ENCODE measurements at regions not wholly inside any gene's neighbourhood (a gene's known extent, or its start where the extent isn't known, plus 50 kb on each side); places are given as distances from the start of the nearest gene placed in this dataset.
"Not testable (repeated sequence)": the region's sequence is repeated elsewhere in the genome, so short reads cannot be mapped to it uniquely, and the experiment has no call there.

DNA sequence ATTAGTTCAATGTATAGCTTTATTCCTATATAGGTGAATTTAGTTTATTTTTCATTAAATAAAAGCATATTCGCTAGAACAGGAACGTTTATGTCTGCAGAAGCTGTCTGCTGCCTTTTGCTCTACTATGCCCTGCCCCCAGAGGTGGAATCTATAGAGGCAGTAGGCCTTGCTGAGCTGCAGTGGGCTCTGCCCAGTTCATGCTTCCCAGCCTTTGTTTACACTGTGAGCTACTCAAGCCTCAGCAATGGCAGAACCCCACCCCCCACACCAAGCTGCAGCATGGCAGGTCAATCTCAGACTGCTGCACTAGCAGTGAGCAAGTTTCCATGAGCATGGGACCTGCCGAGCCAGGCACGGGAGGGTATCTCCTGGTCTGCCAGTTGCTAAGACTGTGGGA is 473.3 kb upstream of the CCNG1 start:
- DNase-seq (ENCODE audit: low read depth in 2 of 2): not testable (repeated sequence)

DNA sequence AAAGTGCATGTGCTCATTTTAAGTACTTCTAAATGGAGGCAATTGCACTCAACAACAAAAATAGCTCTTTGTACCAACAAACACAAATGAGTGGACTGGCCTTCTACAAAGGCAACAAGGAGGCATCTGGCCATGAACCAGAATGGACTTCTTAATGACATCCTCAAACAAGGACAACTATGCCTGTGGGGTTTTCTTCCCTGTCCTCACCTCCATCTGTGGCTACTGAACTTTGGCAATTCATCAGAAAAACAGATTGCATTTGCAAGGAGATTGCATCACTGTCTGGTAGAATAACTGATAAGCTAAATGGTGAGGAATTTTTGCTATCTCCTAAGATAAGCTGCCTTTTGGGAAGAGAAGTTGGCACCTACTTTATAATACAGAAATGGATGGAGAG is 447.3 kb upstream of the CCNG1 start:
- no peak for DNase-seq (ENCODE audit: low read depth in 2 of 2)

DNA sequence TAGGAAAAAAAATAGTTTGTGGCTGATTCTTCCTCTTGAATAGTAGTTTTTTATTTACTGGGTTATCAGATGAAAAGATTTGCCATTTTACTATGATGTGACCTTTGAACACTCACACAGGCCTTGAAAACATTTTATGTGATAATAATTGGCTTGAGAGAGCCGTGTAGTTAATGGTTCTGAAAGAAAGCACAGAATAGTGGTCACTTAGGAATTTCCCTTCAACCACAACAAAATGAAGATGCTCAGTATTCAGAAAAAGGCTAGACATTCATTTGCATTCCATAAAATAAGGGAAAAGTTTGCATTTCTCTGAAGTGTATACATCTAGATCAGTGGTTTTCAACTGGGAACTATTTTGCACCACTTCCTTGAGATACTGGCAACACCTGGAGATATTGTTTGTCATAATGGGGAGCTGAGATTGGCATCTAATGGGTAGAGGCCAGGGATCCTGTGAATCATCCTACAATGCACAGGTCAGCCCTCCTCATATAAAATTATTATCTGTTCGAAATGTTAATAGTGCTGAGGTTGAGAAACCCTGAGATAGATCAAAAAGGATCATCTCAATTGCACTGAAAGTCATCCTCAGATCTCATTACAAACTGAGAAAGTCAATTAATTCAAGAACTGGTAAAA is 446.4 kb upstream of the CCNG1 start:
- no peak for DNase-seq (ENCODE audit: low read depth in 2 of 2)

DNA sequence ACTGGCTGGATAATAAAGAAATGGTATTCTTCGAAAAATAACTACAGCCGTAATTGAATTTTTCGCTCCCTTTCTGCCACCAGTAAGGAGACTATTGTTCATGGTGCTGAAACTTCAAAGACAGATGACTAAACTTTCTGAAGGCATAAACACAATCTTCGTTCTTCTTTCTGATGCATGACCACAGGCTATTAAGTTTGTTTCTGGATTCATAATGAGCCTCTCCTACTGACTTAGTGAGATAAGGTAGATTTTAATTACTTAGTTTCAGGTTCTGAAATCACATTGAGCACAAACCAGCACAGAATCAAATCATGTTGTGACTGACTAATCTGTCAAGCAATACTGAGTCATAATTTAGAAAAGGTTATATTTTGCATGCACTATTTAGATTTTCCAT is 441.8 kb upstream of the CCNG1 start:
- no peak for DNase-seq (ENCODE audit: low read depth in 2 of 2)

DNA sequence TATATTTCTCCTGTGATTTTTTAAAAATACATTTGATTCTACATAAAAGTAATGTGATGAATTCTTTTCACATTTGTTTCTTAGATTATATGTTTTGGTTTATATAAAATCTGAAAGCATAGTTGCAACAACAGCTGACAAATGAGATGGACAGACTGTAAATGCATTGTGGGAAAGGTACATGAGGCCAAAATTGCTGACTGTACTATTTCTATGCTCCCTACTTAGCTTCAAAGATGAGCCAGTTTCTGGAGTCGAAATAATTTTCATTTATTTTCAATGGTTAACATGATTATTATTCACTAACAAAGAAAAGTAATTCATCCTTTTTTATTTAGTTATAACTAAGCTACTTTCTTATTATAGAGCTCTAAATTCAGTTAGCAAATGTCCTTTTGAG is 441.3 kb upstream of the CCNG1 start:
- no peak for DNase-seq (ENCODE audit: low read depth in 2 of 2)

DNA sequence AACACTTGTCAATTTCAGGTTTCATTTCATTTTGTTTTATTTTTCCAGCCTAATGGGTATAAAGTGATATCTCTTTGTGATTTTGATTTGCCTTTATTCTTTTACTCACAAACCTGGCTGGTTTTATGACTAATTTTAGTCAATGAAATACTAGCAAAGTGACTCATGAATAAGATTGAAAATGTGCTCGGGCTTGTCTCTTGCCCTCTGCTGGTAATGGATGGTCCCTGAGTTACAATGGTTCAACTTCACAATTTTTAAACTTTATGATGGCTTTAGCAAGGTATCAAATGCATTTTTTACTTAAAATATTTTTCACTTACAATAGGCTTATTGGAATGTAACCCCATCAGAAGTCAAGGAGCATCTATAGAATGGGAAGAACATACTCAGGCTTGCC is 431.4 kb upstream of the CCNG1 start:
- DNase-seq (ENCODE audit: low read depth in 2 of 2): no peak

DNA sequence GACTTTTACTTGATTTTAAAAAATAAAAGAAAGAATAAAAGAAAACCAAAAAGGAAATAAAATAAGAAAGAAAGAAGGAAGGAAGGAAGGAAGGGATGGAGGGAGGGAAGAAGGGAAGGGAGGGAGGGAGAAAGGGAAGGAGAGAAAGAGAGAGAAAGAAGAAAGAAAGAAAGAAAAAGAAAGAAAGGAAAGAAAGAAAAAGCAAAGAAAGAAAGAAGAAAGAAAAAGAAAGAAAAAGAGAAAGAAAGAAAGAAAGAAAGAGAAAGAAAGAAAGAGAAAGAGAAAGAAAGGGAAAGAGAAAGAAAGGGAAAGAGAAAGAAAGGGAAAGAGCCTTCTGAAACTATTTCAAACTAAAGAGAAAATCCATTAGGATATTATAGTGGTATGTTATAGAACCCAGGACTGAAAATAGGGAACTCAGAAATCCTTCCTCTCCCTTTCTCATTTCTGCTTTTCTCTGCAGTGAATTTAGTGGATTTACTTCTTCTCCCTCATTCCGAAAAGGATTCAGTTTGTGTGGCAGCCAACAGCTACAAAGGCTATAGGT is 414.7 kb upstream of the CCNG1 start:
- DNase-seq (ENCODE audit: low read depth in 2 of 2): no peak

DNA sequence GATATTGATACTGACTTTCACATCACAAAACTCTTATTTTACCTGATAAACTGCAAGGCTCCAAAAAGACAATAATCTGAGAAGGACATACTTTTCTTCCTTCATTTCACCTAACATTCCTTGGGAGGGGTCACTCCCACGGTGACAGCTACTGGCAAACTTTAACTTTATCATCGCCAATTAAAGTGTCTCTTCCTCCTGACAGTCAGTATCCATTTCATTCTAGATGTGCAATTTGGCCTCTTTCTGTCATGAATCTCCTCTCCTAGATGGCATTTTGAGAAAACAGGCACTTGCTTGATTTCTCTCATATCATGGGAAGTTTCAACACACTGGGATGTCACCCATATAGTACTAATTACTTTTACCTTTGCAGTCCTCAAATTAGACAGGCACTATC is 413.5 kb upstream of the CCNG1 start:
- no peak for DNase-seq (ENCODE audit: low read depth in 2 of 2)

DNA sequence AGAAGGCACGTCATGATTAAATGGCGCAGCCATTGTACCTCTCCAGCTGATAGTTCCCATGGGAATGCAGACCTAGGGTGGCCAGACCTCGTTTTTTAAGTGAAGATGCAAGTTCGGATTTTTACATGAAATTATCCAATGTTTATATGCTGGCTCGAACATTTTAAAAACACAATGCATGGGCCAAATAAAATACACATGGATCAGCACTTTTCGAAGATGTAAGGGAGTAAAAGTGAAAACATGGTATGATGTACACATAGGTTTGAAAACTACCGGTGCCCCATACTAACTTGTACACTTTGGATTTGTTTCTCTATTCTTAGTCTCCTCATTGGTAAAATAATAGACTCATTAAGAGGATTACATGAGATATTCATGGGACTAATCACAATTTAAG is 412.5 kb upstream of the CCNG1 start:
- no peak for DNase-seq (ENCODE audit: low read depth in 2 of 2)

DNA sequence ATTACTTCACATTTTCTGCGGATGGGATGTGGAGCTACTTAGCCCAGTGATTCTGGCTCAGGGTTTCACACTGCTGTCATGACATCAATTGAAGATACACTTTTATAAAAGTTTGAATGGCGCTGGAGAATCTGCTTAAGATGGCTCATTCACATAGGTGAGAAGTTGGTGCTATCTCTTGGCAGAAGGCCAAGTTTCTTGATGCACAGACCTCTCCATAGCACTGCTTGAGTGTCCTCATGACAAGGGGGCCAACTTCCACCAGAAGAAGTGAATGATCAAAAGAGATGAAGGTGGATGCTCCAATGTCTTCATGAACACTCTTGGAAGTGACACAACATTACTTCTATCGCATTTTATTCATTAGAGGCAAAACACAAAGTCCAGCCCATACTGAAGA is 403.7 kb upstream of the CCNG1 start:
- DNase-seq (ENCODE audit: low read depth in 2 of 2): no peak

DNA sequence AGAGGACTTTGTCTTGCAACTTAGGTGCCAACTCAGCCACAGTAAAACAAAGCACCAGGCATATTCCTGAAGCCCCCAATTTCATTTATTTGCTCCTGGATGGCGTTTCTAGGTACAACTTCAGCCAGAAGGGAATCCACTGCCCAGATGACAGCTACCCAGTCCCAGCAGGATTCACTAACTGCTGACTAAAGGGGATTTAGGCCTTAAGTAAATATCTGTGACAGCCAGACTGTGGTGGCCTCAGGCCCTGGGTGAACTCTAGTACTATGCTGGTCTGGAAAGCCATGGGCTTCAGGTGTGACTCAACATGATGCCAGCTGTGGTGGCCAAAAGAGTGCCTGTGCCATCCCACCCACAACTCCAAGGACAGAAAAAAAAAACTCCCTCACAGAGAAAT is 396.1 kb upstream of the CCNG1 start:
- no peak for DNase-seq (ENCODE audit: low read depth in 2 of 2)

DNA sequence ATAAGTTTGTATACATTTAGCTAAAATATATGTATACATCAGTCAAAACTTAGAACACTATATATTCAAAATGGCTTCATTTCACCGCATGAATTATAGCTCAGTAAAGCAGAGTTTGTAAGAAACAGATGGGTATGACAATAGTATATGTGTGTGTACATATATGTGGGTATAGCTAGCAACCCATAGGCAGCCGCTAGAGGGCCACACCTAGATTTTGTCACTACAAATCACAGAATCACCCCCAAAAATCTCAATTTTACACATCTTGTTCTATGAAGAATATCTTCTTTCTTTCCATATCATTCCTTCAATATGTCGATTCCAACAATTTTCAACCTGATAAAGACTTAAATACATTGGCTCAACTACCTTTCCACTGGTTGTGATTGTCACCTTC is 357.8 kb upstream of the CCNG1 start:
- DNase-seq (ENCODE audit: low read depth in 2 of 2): no peak

DNA sequence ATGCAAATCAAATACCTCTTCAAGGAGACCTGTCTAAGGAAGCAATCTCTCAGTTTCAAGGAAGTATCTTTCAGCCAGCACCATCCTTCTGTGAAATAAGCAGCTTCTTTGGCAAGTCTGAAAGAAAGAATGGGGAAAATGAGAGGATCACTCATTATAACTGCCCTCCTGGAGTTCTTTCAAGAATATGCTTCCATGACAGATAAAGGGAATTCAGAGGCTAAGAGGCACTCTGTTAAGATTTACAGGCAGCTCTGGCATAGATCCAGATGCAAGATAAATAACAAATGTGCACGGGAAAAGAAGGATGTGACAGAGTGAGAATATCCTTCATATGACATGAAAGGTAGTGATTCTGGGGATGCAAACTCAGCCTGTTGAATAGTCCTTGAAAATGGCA is 348.2 kb upstream of the CCNG1 start:
- DNase-seq (ENCODE audit: low read depth in 2 of 2): no peak

DNA sequence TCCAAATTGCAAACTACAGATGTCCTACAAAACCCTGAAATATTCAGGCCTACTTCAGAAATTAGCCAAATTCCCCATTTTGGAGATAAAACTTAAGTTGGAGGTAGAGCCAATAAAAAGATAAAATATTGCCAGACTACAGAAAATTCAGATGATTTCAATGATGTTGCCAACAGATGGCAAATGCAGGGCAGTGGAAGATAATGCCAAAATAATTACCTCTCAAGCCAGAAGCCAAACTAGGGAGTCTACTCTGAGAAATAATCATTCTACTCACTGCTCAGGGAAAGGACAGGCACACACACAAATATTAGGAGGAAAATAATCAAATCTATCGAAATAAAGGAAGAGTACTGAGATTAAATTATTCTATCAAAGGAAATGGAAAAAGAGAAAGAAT is 347.5 kb upstream of the CCNG1 start:
- DNase-seq (ENCODE audit: low read depth in 2 of 2): no peak

DNA sequence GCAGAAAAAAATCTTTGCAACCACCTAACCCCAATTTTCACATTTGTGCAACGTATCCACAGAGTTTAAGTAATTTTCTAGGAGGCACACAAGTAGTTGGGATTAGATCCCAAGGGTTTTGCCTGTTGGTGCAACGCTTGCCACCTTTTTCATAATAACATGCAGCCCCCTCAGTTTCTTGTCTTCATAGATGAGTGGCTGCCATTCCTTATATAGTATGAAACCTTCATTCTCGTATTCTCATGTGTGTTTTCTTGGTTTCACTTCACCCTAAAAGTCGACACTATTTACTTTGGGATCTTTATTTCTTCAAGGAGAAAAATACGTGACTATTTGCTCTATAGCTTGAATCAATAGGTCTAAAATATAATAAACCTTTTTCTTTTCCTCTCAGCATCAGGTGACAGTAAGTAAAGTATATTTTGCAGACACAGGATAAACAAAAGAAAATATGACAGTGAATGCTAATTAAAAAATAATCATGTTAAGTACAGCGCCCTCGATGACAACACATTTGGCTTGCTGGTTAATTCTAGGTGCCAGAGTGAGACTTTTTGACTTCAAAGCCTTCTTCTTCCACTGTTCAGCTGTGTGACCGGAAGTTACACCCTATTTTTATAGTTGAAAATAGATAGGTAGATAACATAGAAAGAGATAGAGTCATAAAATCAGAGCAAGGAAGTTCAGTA is 342.8 kb upstream of the CCNG1 start:
- no peak for DNase-seq (ENCODE audit: low read depth in 2 of 2)

DNA sequence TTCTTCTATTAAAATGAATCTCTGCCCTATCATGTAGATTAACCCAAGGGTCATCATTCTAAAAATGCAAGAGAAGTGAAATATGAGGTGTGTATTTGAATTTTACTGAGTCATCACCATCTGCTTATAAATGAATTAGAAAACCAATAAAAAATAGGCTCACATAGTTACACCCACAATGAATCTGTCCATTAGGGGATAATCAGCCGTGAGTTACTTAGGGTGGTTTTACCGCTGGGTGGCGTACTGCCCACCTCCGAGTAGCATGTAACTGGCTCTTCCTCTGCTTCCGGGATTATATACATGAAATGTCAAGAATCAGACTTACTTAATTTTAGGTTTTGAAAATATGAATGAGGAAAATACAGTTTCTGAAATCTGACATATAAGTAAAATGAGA is 332.9 kb upstream of the CCNG1 start:
- DNase-seq (ENCODE audit: low read depth in 2 of 2): no peak

DNA sequence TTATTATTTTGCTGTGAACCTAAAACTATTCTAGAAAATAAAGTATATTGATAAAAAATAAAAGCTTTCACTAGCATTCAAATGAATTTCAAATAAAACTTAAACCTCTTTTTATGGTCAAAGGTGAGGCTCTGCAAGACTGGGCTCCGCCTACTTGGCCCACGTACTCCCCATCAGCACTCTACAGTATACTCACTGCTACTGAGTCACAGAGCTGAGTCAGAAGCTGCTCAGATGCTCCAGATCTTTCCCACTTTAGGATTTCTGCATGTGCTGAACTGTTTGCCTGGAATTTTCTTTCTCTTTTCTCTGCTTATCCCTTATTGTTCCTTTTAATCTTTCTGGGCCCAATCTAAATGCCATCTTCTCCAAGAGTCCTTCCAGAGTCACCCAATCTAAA is 331.9 kb upstream of the CCNG1 start:
- no peak for DNase-seq (ENCODE audit: low read depth in 2 of 2)

DNA sequence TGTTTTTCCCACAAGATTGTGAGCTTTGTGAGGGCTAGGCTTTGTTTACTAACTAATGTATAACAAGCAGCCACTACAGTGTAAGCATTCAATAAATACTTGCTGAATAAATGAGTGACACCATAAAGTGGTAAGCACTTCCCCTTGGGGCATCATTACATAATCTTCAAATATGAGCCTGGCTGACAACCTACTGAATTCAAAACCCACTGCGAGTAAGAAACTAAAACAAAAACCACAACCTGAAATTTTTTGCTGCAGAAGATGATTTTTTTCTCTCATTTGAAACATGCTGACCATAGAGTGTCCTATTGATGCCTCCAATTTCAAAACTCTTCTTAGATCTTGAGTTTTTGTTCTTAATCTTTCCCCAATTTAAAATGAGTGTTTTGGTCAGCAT is 331.3 kb upstream of the CCNG1 start:
- DNase-seq (ENCODE audit: low read depth in 2 of 2): no peak

DNA sequence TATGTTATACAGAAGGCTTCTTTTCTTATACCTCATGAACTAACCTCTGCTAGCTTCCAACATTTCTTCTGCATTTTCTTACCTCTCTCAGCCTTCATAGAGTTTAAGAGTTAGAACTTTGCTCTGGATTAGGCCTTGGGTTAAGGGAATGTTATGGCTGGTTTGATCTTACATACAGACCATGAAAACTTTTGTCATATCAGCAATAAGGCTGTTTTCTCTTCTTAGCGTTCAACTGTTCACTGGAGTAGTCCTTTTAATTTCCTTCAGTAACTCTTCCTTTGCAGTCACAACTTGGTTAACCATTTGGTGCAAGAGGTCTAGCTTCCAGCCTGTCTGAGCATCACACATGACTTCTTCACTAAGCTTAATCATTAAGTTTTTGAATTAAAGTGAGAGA is 329.0 kb upstream of the CCNG1 start:
- no peak for DNase-seq (ENCODE audit: low read depth in 2 of 2)

DNA sequence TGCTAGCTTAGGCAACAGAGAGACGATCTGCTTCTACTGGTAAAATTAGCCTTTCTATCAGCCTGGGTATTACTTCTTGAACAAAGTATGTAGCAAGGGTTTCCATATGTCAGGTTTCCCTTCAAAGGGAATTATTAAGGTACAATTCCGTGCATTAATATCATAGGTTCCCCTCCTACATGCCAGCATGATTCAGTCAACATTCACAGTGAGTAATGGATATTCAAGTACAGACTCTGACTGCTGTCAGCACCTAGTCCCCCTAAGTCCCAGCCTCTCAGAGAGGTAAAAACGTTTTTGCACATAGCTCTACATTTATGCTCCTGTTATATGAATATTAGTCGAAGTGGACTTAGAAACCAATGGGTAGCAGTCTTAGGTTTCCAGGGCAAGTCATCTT is 322.4 kb upstream of the CCNG1 start:
- no peak for DNase-seq (ENCODE audit: low read depth in 2 of 2)

DNA sequence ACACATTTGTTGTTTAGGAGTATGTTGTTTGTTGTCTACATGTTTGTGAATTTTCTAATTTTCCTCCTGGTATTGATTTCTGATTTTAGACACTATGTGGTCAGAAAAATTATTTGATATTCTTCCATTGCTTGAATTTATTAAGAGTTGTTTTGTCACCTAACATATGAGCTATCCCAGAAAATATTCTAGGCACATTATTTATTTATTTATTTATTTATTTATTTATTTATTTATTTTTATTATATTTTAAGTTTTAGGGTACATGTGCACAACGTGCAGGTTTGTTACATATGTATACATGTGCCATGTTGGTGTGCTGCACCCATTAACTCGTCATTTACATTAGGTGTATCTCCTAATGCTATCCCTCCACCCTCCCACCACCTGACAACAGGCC is 320.8 kb upstream of the CCNG1 start:
- DNase-seq (ENCODE audit: low read depth in 2 of 2): not testable (repeated sequence)

DNA sequence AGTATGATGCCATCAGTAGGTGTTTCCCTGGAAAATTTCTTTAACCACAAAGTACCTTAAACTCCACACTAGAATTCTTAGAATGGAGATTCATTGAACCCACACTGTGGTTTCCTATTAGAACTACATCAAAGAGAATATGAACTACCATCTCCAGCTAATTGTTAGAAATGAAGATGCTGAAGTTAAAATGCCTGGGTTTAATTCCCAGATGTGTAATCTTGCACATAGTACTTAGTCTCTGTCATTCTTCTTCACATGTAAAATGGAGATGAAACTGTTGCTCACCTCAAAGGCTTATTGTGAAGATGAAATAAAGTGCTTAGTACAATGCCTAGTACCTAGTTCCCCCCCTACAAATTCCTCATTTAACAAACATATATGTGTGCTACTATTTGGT is 303.3 kb upstream of the CCNG1 start:
- DNase-seq (ENCODE audit: low read depth in 2 of 2): no peak

DNA sequence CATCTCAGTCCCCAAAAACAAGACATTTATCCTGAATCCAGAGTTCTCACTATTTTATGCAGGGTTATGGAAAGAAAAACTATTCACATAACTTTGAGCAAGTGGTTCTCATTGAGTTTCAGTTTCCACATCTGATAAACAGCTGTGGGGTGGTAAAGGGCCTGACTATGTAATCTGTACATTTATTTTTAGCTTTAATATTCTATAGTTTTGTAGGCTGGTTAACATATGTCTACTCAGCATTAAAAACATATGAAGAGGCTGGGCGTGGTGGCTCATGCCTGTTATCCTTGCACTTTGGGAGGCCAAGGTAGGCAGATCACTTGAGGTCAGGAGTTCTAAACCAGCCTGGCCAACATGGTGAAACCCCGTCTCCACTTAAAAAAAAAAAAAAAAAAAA is 301.5 kb upstream of the CCNG1 start:
- no peak for DNase-seq (ENCODE audit: low read depth in 2 of 2)

DNA sequence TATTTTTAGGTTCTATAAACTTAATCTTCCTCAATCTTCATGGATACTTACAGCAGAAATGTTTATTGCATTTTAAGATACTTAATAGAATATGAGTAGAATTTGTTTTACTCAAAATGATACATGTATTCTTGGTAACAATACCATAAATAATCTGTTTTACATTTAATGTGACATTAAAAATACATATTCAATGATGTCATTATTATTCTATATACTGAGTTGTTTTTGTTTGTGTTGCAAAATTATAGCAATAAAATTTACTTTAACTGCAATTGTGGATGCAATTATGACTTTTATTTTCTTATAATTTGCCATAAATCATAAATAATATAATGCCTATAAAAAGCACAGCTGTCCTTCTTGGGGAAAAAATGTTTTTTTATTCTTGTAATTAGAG is 275.9 kb upstream of the CCNG1 start:
- DNase-seq (ENCODE audit: low read depth in 2 of 2): no peak
